OCI-LY7 (cell line): ENCODE measurements at regions not wholly inside any gene's neighbourhood (a gene's known extent, or its start where the extent isn't known, plus 50 kb on each side); places are given as distances from the start of the nearest gene placed in this dataset.

Experiments used
- BruUV-seq: library from RNA; stranded (reverse); fragments of 400-500 nt; replicated peaks from 2 replicates; lab custom pipeline; 2021; lab: Mats Ljungman, UMichigan
- CTCF ChIA-PET: fragments of 300-600 bp; sonication (Branson Sonifier 250); formaldehyde crosslinking; loops from one replicate; lab custom pipeline; 2022; ENCODE audit warnings: antibody characterized with exemption; ENCODE audit not compliant: unreplicated experiment; lab: Charles Lee
- POLR2A ChIA-PET: fragments of 300-600 bp; sonication (Branson Sonifier 250); formaldehyde crosslinking; loops from one replicate; lab custom pipeline; 2022; ENCODE audit warnings: antibody characterized with exemption; lab: Charles Lee
- DNase-seq: peaks from one replicate; pipeline ENCODE4 v3.0.0-alpha.2; 2015; ENCODE audit warnings: low spot score
- H2AFZ ChIP-seq: fragments of 200-600 bp; sonication (generic), shearing (Covaris generic); 2 replicates; pipeline ENCODE4 v1.6.1; 2014; ENCODE audit warnings: mild to moderate bottlenecking, antibody characterized with exemption, low read length, moderate library complexity
- H3K27ac ChIP-seq: fragments of 200-600 bp; sonication (generic); 2 replicates; pipeline ENCODE4 v1.5.1; 2014; ENCODE audit warnings: mixed run types, low read depth, mild to moderate bottlenecking, moderate library complexity, low read length, inconsistent platforms; ENCODE audit not compliant: poor library complexity, severe bottlenecking
- H3K36me3 ChIP-seq: fragments of 200-600 bp; sonication (generic); 2 replicates; pipeline ENCODE4 v1.6.1; 2014; ENCODE audit warnings: mild to moderate bottlenecking, antibody characterized with exemption, low read length, moderate library complexity, mixed read lengths; ENCODE audit not compliant: insufficient read depth
- H3K4me1 ChIP-seq: fragments of 200-600 bp; sonication (generic); 2 replicates; pipeline ENCODE4 v1.5.1; 2014; ENCODE audit warnings: mild to moderate bottlenecking, low read length; ENCODE audit not compliant: insufficient read depth, poor library complexity, severe bottlenecking
- H3K4me2 ChIP-seq: fragments of 200-600 bp; sonication (generic); 2 replicates; pipeline ENCODE4 v1.6.1; 2014; ENCODE audit warnings: mild to moderate bottlenecking, low read length
- H3K4me3 ChIP-seq: fragments of 200-600 bp; sonication (generic); 2 replicates; pipeline ENCODE4 v1.5.1; 2014; ENCODE audit warnings: mild to moderate bottlenecking, low read depth, low read length; ENCODE audit not compliant: poor library complexity, severe bottlenecking
- H3K79me2 ChIP-seq: fragments of 200-600 bp; sonication (generic); 2 replicates; pipeline ENCODE4 v1.6.1; 2016; ENCODE audit warnings: low read depth, mild to moderate bottlenecking, low read length, moderate library complexity, mixed read lengths; ENCODE audit not compliant: insufficient read depth
- H3K9me2 ChIP-seq: fragments of 200-600 bp; sonication (generic); 2 replicates; pipeline ENCODE4 v1.6.1; 2016; ENCODE audit warnings: mild to moderate bottlenecking, low read length, mixed read lengths; ENCODE audit not compliant: insufficient read depth
- H3K9me3 ChIP-seq: fragments of 200-600 bp; sonication (generic); 2 replicates; pipeline ENCODE4 v1.6.1; 2014; ENCODE audit warnings: mild to moderate bottlenecking, mixed run types, low read length, mixed read lengths
- H4K20me1 ChIP-seq: fragments of 200-600 bp; sonication (generic); 2 replicates; pipeline ENCODE4 v1.6.1; 2014; ENCODE audit warnings: mild to moderate bottlenecking, antibody characterized with exemption, low read length, moderate library complexity, mixed read lengths; ENCODE audit not compliant: insufficient read depth
- EZH2phosphoT487 ChIP-seq: fragments of 200-600 bp; sonication (generic); IDR thresholded peaks from 2 replicates; pipeline ENCODE4 v1.6.1; 2018; ENCODE audit warnings: low read depth, borderline replicate concordance, mild to moderate bottlenecking, mixed run types, antibody characterized with exemption, low read length, moderate library complexity, mixed read lengths
- intact Hi-C: fragments of 100-400 bp; cut with micrococcal nuclease; formaldehyde crosslinking; loops from one replicate; pipeline ENCODE4 v1.10.0; 2022; ENCODE audit not compliant: unreplicated experiment
- TF ChIP-seq, protein P1 (sequence below): fragments of 200-600 bp; sonication (generic); conservative IDR thresholded peaks from 2 replicates; pipeline ENCODE4 v1.5.1; 2014; ENCODE audit warnings: mild to moderate bottlenecking, antibody characterized with exemption, low read length, moderate library complexity, mixed read lengths

DNA sequence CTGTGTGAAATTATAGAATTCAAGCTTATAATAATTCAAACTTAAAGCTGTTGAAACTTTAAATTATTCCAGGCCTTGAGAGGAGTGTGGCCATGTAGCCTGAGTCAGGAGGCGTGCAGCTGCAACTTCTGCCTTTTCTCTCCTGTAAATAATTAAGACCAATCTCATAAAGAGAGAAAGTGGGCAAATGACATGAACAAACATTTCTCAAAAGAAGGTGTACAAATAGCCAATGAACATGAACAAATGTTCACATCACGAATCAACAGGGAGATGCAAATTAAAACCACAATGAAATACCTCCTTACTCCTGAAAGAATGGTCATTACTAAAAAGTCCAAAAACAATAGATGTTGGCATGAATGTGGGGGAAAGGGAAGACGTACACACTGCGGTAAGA is 149.1 kb upstream of the MYCN start:
- intact Hi-C loops = no loop called here
- POLR2A ChIA-PET = interaction anchor here (0.6 kb wide), 1 partner anchor 188 kb away, joined by 3 read pairs; no protein-coding TSS in a partner anchor

DNA sequence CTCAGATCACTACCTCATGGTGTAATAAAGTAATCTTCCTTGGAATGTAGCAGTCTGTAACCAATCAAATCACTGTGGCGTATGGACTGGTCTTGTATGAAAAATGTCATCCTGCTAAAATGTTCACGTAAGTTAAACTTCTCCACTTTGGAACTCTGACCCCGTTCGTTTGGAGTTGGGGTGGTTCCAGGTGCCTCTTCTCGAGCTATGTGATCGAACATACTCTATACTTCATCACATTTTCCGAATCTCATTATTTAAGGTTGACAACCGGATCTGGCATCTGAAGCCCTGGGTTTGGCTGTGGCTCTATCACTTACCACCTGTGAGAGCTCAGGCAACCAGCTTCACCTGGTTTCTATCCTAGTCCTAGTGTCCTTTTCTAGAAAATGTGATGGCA is 148.0 kb upstream of the MYCN start:
- Histone ChIP-seq H3K4me3 (no peak overlapping the region), H3K36me3 (no peaks in the 10 kb centered on the region), H3K79me2 (no peaks in the 10 kb centered on the region), H3K9me3 (no peaks in the 10 kb centered on the region), H3K4me2 (no peak overlapping the region), H4K20me1 (no peaks in the 10 kb centered on the region), H2AFZ (no peak overlapping the region), H3K9me2 (no peaks in the 10 kb centered on the region), H3K4me1 (no peaks in the 10 kb centered on the region), H3K27ac (no peak overlapping the region)
- BruUV-seq = no TSS peak
- no peak for TF ChIP-seq EZH2phosphoT487
- TF ChIP-seq, protein P1, sequence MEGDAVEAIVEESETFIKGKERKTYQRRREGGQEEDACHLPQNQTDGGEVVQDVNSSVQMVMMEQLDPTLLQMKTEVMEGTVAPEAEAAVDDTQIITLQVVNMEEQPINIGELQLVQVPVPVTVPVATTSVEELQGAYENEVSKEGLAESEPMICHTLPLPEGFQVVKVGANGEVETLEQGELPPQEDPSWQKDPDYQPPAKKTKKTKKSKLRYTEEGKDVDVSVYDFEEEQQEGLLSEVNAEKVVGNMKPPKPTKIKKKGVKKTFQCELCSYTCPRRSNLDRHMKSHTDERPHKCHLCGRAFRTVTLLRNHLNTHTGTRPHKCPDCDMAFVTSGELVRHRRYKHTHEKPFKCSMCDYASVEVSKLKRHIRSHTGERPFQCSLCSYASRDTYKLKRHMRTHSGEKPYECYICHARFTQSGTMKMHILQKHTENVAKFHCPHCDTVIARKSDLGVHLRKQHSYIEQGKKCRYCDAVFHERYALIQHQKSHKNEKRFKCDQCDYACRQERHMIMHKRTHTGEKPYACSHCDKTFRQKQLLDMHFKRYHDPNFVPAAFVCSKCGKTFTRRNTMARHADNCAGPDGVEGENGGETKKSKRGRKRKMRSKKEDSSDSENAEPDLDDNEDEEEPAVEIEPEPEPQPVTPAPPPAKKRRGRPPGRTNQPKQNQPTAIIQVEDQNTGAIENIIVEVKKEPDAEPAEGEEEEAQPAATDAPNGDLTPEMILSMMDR = no peak
- ChIA-PET POLR2A (no interaction called here), CTCF (no interaction called here)
- intact Hi-C loops = no loop called here
- no peak for DNase-seq

More for the DNA sequence above, 149.1 kb upstream of the MYCN start:
- Histone ChIP-seq H3K79me2 (no peaks in the 10 kb centered on the region), H3K9me3 (no peaks in the 10 kb centered on the region), H3K4me3 (no peak overlapping the region), H2AFZ (no peak overlapping the region), H3K4me2 (no peak overlapping the region), H3K9me2 (no peaks in the 10 kb centered on the region), H3K36me3 (no peaks in the 10 kb centered on the region), H4K20me1 (no peaks in the 10 kb centered on the region), H3K27ac (no peak overlapping the region), H3K4me1 (no peaks in the 10 kb centered on the region)
- CTCF ChIA-PET = interaction anchor here (0.6 kb wide), 1 partner anchor 532 kb away, joined by 3 read pairs; no protein-coding TSS in a partner anchor
- no peak for DNase-seq
- TF ChIP-seq EZH2phosphoT487 = no peak
- TF ChIP-seq, protein P1 = no peak
- BruUV-seq = no TSS peak

DNA sequence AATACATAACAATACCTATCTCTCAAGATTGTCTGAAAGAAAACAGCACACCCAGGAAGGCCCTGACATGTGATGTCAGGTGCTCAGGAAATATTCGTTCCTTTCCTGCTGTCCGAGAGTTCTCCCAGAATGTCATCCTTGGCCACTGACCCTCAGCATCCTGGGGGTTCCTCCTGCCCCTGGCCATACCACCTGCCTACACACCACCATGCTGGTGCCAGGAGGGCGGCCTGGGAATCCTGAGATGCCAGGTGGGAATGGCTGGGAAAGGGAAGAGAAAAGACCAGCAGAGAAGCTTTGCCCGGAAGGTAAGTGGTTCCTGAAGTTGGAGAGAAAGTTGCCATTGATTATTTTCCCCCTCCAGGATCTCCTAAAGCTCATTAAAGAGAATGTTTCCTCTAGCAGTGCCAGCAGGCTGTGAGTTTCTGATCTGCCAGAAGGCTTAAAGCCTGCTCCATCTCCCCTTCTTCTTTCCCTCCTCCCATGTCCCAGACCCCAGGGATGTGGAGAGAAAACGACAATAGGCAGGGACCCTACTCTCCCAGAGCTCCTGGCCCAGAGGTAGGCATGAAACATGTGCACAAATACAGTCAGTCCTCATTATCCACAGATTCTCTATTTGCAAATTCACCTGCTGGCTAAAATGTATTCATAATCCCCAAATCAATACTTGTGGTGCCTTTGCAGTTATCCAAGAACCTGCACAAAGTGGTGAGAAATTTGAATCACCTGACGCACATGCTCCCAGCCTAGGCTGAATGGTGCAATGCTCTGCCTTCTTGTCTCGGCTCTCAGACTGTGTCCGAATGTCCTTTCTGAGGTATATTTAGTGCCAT is 147.1 kb upstream of the MYCN start:
- intact Hi-C loops = no loop called here
- BruUV-seq = no TSS peak
- TF ChIP-seq, protein P1 = no peak
- TF ChIP-seq EZH2phosphoT487 = no peak

More for the DNA sequence above, 147.1 kb upstream of the MYCN start:
- Histone ChIP-seq H4K20me1 (no peaks in the 10 kb centered on the region), H3K27ac (no peak overlapping the region), H3K4me1 (no peaks in the 10 kb centered on the region), H3K79me2 (no peaks in the 10 kb centered on the region), H3K36me3 (no peaks in the 10 kb centered on the region), H2AFZ (no peak overlapping the region), H3K4me2 (no peak overlapping the region), H3K9me3 (no peaks in the 10 kb centered on the region), H3K9me2 (no peaks in the 10 kb centered on the region), H3K4me3 (no peak overlapping the region)
- ChIA-PET CTCF (no interaction called here), POLR2A (interaction anchor here (0.6 kb wide), 1 partner anchor 22 kb away, joined by 3 read pairs; no protein-coding TSS in a partner anchor)
- DNase-seq = no peak
